Astrocyte of the spinal cord (primary cell): ENCODE measurements at regions not wholly inside any gene's neighbourhood (a gene's known extent, or its start where the extent isn't known, plus 50 kb on each side); places are given as distances from the start of the nearest gene placed in this dataset.
"Not testable (repeated sequence)": the region's sequence is repeated elsewhere in the genome, so short reads cannot be mapped to it uniquely, and the experiment has no call there.

Experiments used
- DNase-seq: peaks from one replicate; pipeline ENCODE4 v3.0.0; 2011; ENCODE audit warnings: low read depth, low spot score
- H3K4me3 ChIP-seq: 2 replicates; pipeline ENCODE4 v1.5.1; 2011; ENCODE audit warnings: low read depth, mild to moderate bottlenecking, low read length, moderate library complexity
- in situ Hi-C: cut with HindIII; loops from 2 replicates; pipeline ENCODE4 v1.10.0; 2017; ENCODE audit warnings: low sequenced_read_pairs
- TF ChIP-seq, protein P1 (sequence below): IDR thresholded peaks from 2 replicates; pipeline ENCODE4 v1.5.1; 2012; ENCODE audit warnings: low read depth, mild to moderate bottlenecking, low read length, inconsistent platforms

DNA sequence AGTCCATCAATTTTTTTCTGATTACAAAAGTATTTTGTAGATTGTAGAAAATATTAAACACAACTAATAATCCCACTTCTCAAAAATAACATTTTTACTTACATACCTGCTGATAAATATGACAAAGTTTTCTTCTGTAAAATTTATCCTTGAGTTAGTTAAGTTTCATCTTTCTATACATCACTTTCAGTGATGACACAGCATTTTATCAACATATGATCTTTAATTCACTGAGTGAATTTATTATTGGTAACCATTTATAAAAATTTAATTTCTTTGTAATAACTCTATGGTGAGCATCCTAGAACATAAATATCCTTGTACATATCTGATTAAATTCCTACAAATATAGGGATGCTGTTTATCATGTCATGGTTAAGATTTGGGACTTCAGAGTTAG lies 385.0 kb upstream of the SLC35B3 start:
- no peak overlapping the region for H3K4me3 ChIP-seq
- no peak for DNase-seq
- in situ Hi-C loops, result no loop called here
- TF ChIP-seq, protein P1, sequence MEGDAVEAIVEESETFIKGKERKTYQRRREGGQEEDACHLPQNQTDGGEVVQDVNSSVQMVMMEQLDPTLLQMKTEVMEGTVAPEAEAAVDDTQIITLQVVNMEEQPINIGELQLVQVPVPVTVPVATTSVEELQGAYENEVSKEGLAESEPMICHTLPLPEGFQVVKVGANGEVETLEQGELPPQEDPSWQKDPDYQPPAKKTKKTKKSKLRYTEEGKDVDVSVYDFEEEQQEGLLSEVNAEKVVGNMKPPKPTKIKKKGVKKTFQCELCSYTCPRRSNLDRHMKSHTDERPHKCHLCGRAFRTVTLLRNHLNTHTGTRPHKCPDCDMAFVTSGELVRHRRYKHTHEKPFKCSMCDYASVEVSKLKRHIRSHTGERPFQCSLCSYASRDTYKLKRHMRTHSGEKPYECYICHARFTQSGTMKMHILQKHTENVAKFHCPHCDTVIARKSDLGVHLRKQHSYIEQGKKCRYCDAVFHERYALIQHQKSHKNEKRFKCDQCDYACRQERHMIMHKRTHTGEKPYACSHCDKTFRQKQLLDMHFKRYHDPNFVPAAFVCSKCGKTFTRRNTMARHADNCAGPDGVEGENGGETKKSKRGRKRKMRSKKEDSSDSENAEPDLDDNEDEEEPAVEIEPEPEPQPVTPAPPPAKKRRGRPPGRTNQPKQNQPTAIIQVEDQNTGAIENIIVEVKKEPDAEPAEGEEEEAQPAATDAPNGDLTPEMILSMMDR, result no peak

GRCh38 chr6:8819446-8819845 lies 384.1 kb upstream of the SLC35B3 start:
- TF ChIP-seq, protein P1, result no peak
- no peak overlapping the region for H3K4me3 ChIP-seq
- DNase-seq, result no peak
- in situ Hi-C loops, result no loop called here

DNA sequence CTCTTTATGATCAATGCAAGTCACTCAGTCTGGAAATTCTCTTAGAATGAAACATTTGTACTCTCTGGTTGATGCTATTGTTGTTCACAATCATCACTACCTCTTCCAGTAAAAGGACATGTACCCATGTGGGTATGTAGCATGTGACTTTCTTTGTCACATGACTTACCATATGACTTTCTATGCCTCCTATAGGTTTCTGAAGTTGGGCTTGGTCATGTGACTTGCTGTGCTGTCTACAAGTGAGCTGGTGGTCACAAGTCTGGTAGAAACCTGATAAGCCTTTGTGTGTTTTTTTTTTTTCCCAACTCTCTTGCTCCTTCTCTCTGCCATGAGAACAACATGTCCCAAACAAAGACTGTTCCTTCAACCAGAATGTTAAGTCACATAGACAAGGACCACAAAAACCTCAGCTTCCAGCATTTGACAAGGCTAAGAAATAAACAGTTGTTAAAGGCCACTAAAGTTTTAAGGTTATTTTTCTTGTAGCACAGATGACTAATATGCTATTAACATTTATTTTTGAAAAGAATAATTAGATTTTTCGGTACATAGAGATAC lies 379.2 kb upstream of the SLC35B3 start:
- no peak for DNase-seq
- TF ChIP-seq, protein P1, result no peak
- in situ Hi-C loops, result no loop called here
- no peak overlapping the region for H3K4me3 ChIP-seq

DNA sequence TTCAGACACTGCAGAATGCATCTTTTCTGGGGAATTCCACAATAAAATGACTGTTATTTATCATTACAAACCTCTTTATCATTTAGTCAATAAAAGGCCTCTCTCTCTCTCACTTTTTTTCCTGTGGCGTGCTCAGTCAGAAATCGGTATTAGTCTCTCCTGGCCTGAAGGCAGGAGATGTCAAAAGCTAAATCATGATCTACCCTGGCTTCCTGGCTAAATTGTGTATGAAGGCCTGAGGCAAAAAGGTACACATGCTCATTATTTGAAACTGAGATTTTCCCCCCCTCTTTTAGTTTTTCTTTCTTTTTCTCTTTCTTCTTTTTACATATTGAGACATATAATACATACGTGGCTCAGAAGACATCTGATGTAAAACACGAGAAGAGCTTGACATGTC lies 375.0 kb upstream of the SLC35B3 start:
- DNase-seq, result no peak
- in situ Hi-C loops, result no loop called here
- TF ChIP-seq, protein P1, result no peak
- H3K4me3 ChIP-seq, result no peak overlapping the region

DNA sequence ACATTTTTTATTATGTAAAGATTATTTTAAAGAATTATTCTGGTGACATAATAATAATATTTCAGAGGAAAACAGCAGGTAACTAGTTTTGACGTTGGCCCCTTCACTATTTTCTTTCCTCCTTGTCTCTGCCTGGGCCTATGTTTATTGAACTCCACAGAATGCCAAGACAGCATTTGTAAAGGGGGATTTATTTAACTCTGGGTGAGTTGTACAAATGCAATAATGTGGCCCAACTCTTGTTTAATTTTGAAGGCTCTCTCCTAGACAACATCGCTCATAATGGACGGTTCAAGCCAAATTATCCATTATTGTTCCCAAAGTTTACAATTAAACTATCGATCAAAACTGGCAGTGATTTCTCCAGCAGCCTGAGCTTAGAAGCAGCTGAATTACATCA lies 374.3 kb upstream of the SLC35B3 start:
- no peak overlapping the region for H3K4me3 ChIP-seq
- TF ChIP-seq, protein P1, result no peak
- no peak for DNase-seq
- in situ Hi-C loops, result no loop called here

GRCh38 chr6:8803181-8803760 lies 367.9 kb upstream of the SLC35B3 start:
- in situ Hi-C loops, result no loop called here
- no peak for DNase-seq
- TF ChIP-seq, protein P1, result no peak
- H3K4me3 ChIP-seq, result no peak overlapping the region

- DNase-seq, H3K4me3 ChIP-seq, in situ Hi-C loops: not testable (repeated sequence)
Measured at GRCh38 chr6:8802397-8802796, 367.1 kb upstream of the SLC35B3 start.
